GM18909 (cell line): ENCODE measurements at regions not wholly inside any gene's neighbourhood (a gene's known extent, or its start where the extent isn't known, plus 50 kb on each side); places are given as distances from the start of the nearest gene placed in this dataset.
A peak's percentile ranks its signal among the peaks of the same experiment; 100 is the strongest.

Experiments
- ATAC-seq: cut with Tn5 transposase; IDR thresholded peaks from one replicate; pipeline ENCODE4 v1.9.1; 2021; ENCODE audit warnings: mild to moderate bottlenecking; ENCODE audit not compliant: unreplicated experiment, poor library complexity

- no peak for ATAC-seq
Observed at GRCh38 chr6:3996349-3996748, 82.6 kb downstream of the FAM217A start.

- no peak for ATAC-seq
Observed at GRCh38 chr6:3997177-3997770, 81.7 kb downstream of the FAM217A start.

GRCh38 chr6:3999800-4000661 lies 78.9 kb downstream of the FAM217A start:
- ATAC-seq, result no peak

GRCh38 chr6:4004249-4004648 lies 74.7 kb downstream of the FAM217A start:
- no peak for ATAC-seq

- no peak for ATAC-seq
Observed at GRCh38 chr6:4008324-4009047, 70.5 kb downstream of the FAM217A start.

GRCh38 chr6:4009486-4009885 lies 69.5 kb downstream of the FAM217A start:
- ATAC-seq, result no peak

- no peak for ATAC-seq
Observed at GRCh38 chr6:4010048-4010447, 68.9 kb downstream of the FAM217A start.

- ATAC-seq, result peak; percentile 42
Observed at GRCh38 chr6:4010689-4011090, 68.2 kb downstream of the FAM217A start.

- ATAC-seq, result no peak
Observed at GRCh38 chr6:4012826-4013225, 66.1 kb downstream of the FAM217A start.

GRCh38 chr6:4017058-4017739 lies 61.7 kb downstream of the FAM217A start:
- no peak for ATAC-seq

- no peak for ATAC-seq
Observed at GRCh38 chr6:4017834-4018170, 61.1 kb downstream of the FAM217A start.

- ATAC-seq, result peak; percentile 74
Observed at GRCh38 chr6:4018171-4018923, 60.6 kb downstream of the FAM217A start.
